Smooth muscle cell (in vitro differentiated cells): ENCODE measurements at regions not wholly inside any gene's neighbourhood (a gene's known extent, or its start where the extent isn't known, plus 50 kb on each side); places are given as distances from the start of the nearest gene placed in this dataset.

Experiments used
- DNase-seq: peaks from one replicate; lab custom pipeline; 2025; ENCODE audit not compliant: unreplicated experiment; lab: John Stamatoyannopoulos, UW
- H2AFZ ChIP-seq: fragments of 200-600 bp; sonication (generic); 2 replicates; pipeline ENCODE4 v1.6.0; 2016; ENCODE audit warnings: antibody characterized with exemption, low read depth, mild to moderate bottlenecking
- H3F3A ChIP-seq: fragments of 200-600 bp; sonication (generic); 2 replicates; pipeline ENCODE4 v1.6.0; 2017; ENCODE audit warnings: antibody characterized with exemption, low read depth
- H3K27ac ChIP-seq: fragments of 200-600 bp; sonication (generic); 2 replicates; pipeline ENCODE4 v1.5.1; 2016; ENCODE audit warnings: low read depth, mild to moderate bottlenecking
- H3K27me3 ChIP-seq: fragments of 200-600 bp; sonication (generic); 2 replicates; pipeline ENCODE4 v1.6.1; 2016; ENCODE audit warnings: low read depth, mild to moderate bottlenecking
- H3K36me3 ChIP-seq: fragments of 200-600 bp; sonication (generic); 2 replicates; pipeline ENCODE4 v1.5.1; 2016; ENCODE audit warnings: low read depth
- H3K4me1 ChIP-seq: fragments of 200-600 bp; sonication (generic); 2 replicates; pipeline ENCODE4 v1.5.1; 2016; ENCODE audit warnings: low read depth
- H3K4me2 ChIP-seq: fragments of 200-600 bp; sonication (generic); 2 replicates; pipeline ENCODE4 v1.6.0; 2016; ENCODE audit warnings: mild to moderate bottlenecking
- H3K4me3 ChIP-seq: fragments of 200-600 bp; sonication (generic); 2 replicates; pipeline ENCODE4 v1.5.1; 2016; ENCODE audit warnings: mild to moderate bottlenecking
- H3K79me2 ChIP-seq: fragments of 200-600 bp; sonication (generic); 2 replicates; pipeline ENCODE4 v1.6.0; 2016; ENCODE audit warnings: low read depth, mild to moderate bottlenecking
- H3K9ac ChIP-seq: fragments of 200-600 bp; sonication (generic); 2 replicates; pipeline ENCODE4 v1.6.0; 2016; ENCODE audit warnings: low read depth
- H3K9me3 ChIP-seq: fragments of 200-600 bp; sonication (generic); replicated peaks from 2 replicates; pipeline ENCODE4 v1.5.1; 2016; ENCODE audit warnings: low read depth
- H4K20me1 ChIP-seq: fragments of 200-600 bp; sonication (generic); 2 replicates; pipeline ENCODE4 v1.6.0; 2016; ENCODE audit warnings: low read depth
- WGBS: methylation state at CpG from one replicate; pipeline ENCODE4 v1.1.7; 2016; ENCODE audit warnings: low lambda C conversion rate; 5-methylcytosine and 5-hydroxymethylcytosine counted together
- TF ChIP-seq, protein P1 (sequence below): fragments of 200-600 bp; sonication (generic); IDR thresholded peaks from 2 replicates; pipeline ENCODE4 v1.5.1; 2017; ENCODE audit warnings: borderline replicate concordance, mild to moderate bottlenecking, antibody characterized with exemption; ENCODE audit not compliant: insufficient read depth, poor library complexity, severe bottlenecking

GRCh38 chr2:185428000-185428399 is 310.6 kb upstream of the FSIP2 start:
- 56% methylated on average over 1 of the region's 1 CpG for WGBS

DNA sequence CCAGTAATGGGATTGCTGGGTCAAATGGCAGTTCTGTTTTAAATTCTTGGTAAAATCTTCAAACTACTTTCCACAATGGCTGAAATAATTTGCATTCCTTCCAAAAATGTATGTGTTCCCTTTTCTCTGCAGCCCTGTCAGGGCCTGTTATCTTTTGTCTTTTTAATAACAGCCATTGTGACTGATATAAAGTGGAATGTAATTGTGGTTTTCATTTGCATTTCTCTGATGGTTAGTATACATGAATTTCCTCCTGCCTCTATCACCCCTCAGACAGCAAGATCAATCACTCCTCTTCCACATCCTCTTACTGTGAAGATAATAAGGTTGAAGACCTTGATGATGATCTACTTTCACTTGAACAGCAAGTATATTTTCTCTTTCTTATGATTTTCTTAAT is 304.8 kb upstream of the FSIP2 start:
- Histone ChIP-seq H3K9me3 (no peaks in the 10 kb centered on the region), H3K27ac (no peak overlapping the region), H3K9ac (no peak overlapping the region), H3K4me2 (no peak overlapping the region), H3K27me3 (no peaks in the 10 kb centered on the region), H4K20me1 (peaks cover 6% of the 10 kb centered on the region), H3K4me3 (no peak overlapping the region), H3F3A (no peaks in the 10 kb centered on the region), H3K36me3 (no peaks in the 10 kb centered on the region), H3K79me2 (peaks cover 25% of the 10 kb centered on the region), H3K4me1 (no peaks in the 10 kb centered on the region), H2AFZ (no peak overlapping the region)
- DNase-seq, result no peak
- TF ChIP-seq, protein P1, sequence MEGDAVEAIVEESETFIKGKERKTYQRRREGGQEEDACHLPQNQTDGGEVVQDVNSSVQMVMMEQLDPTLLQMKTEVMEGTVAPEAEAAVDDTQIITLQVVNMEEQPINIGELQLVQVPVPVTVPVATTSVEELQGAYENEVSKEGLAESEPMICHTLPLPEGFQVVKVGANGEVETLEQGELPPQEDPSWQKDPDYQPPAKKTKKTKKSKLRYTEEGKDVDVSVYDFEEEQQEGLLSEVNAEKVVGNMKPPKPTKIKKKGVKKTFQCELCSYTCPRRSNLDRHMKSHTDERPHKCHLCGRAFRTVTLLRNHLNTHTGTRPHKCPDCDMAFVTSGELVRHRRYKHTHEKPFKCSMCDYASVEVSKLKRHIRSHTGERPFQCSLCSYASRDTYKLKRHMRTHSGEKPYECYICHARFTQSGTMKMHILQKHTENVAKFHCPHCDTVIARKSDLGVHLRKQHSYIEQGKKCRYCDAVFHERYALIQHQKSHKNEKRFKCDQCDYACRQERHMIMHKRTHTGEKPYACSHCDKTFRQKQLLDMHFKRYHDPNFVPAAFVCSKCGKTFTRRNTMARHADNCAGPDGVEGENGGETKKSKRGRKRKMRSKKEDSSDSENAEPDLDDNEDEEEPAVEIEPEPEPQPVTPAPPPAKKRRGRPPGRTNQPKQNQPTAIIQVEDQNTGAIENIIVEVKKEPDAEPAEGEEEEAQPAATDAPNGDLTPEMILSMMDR, result no peak

More at GRCh38 chr2:185428000-185428399, 310.6 kb upstream of the FSIP2 start:
- Histone ChIP-seq H3F3A (no peaks in the 10 kb centered on the region), H3K4me3 (peak overlapping the region; percentile 81), H3K36me3 (no peaks in the 10 kb centered on the region), H3K79me2 (peaks cover 48% of the 10 kb centered on the region), H3K4me2 (no peak overlapping the region), H4K20me1 (no peaks in the 10 kb centered on the region), H3K27ac (no peak overlapping the region), H3K4me1 (peaks cover 11% of the 10 kb centered on the region), H3K27me3 (no peaks in the 10 kb centered on the region), H2AFZ (no peak overlapping the region), H3K9ac (no peak overlapping the region), H3K9me3 (no peaks in the 10 kb centered on the region)
- DNase-seq, result no peak
- TF ChIP-seq, protein P1, result no peak

- TF ChIP-seq, protein P1, result no peak
- Histone ChIP-seq H3K27me3 (no peaks in the 10 kb centered on the region), H3K27ac (no peak overlapping the region), H3K79me2 (peaks cover 8% of the 10 kb centered on the region), H3F3A (no peaks in the 10 kb centered on the region), H3K4me2 (no peak overlapping the region), H3K9me3 (no peaks in the 10 kb centered on the region), H3K4me3 (no peak overlapping the region), H3K4me1 (no peaks in the 10 kb centered on the region), H2AFZ (no peak overlapping the region), H4K20me1 (peaks cover 9% of the 10 kb centered on the region), H3K36me3 (no peaks in the 10 kb centered on the region), H3K9ac (no peak overlapping the region)
- DNase-seq, result no peak
Measured at GRCh38 chr2:185436787-185437372, 301.7 kb upstream of the FSIP2 start.

DNA sequence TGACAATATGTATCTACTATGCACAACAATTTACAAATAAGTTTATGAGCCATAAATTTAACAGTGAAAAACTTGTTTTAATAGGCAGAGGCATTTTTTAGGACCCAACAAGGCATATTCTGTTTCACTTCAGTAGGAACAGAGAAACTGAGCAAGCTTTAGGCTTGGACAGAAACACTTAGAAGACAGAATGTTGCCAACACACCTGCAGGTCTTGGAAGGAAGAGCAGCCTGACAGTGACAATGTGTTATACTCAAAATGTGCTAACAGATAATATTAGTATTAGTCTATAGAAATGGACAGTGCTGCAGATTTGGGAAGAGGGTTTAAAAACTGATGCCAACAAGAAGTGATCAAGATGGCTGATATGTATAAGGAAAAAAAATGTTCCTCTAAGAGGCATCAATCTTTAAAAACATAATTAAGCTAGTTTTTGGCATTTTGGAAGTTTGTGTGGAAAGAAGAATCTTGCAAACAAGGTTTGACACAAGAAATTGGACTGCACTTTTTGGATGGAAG is 297.1 kb upstream of the FSIP2 start:
- H3K4me1 ChIP-seq, result no peaks in the 10 kb centered on the region
- peaks cover 8% of the 10 kb centered on the region for H4K20me1 ChIP-seq
- no peak overlapping the region for H3K4me2 ChIP-seq
- no peaks in the 10 kb centered on the region for H3K27me3 ChIP-seq
- H3K36me3 ChIP-seq, result no peaks in the 10 kb centered on the region
- no peak overlapping the region for H3K9ac ChIP-seq
- no peaks in the 10 kb centered on the region for H3K9me3 ChIP-seq
- H3K79me2 ChIP-seq, result no peaks in the 10 kb centered on the region
- no peak for DNase-seq
- H3F3A ChIP-seq, result no peaks in the 10 kb centered on the region
- no peak overlapping the region for H3K4me3 ChIP-seq
- TF ChIP-seq, protein P1, result no peak
- H2AFZ ChIP-seq, result no peak overlapping the region
- no peak overlapping the region for H3K27ac ChIP-seq
